Lung (tissue), 11 donors: ENCODE measurements at regions not wholly inside any gene's neighbourhood (a gene's known extent, or its start where the extent isn't known, plus 50 kb on each side); places are given as distances from the start of the nearest gene placed in this dataset.

ENCODE experiments used
- ATAC-seq: fragments of 200-7000 bp; cut with Tn5 transposase; one replicate; pipeline ENCODE4 v1.9.1; 2020; ENCODE audit warnings: moderate number of reproducible peaks; ENCODE audit not compliant: insufficient read depth, low FRiP score
- DNase-seq, 3 donors: peaks; one replicate each; pipeline ENCODE4 v3.0.0-alpha.2; 2013 to 2017
- H3K27ac ChIP-seq, 2 donors: one replicate each; pipeline ENCODE4 v1.5.1; 2013; ENCODE audit warnings: mild to moderate bottlenecking in 2 of 2, moderate library complexity in 2 of 2, control low read depth in 1 of 2, inconsistent platforms in 1 of 2, low read depth in 1 of 2, low read length in 1 of 2
- H3K27me3 ChIP-seq, 3 donors: one replicate each; pipeline ENCODE4 v1.5.1; 2013; ENCODE audit warnings: low read length in 2 of 3; ENCODE audit not compliant: control insufficient read depth in 3 of 3, insufficient read depth in 3 of 3
- H3K36me3 ChIP-seq, 4 donors: one replicate each; pipeline ENCODE4 v1.5.1; 2013; ENCODE audit warnings: low read length in 4 of 4, mild to moderate bottlenecking in 1 of 4, moderate library complexity in 1 of 4; ENCODE audit not compliant: control insufficient read depth in 4 of 4, insufficient read depth in 4 of 4
- H3K4me1 ChIP-seq, 5 donors: one replicate each; pipeline ENCODE4 v1.5.1; 2013; ENCODE audit warnings: low read length in 5 of 5, mild to moderate bottlenecking in 2 of 5, moderate library complexity in 1 of 5; ENCODE audit not compliant: control insufficient read depth in 5 of 5, insufficient read depth in 5 of 5
- H3K4me3 ChIP-seq: one replicate; pipeline ENCODE4 v1.5.1; 2013; ENCODE audit warnings: mild to moderate bottlenecking, control low read depth, moderate library complexity
- H3K9ac ChIP-seq, 2 donors: one replicate each; pipeline ENCODE4 v1.5.1; 2013; ENCODE audit warnings: low read length in 2 of 2, control low read depth in 1 of 2; ENCODE audit not compliant: insufficient read depth in 1 of 2
- H3K9me3 ChIP-seq, 4 donors: one replicate each; pipeline ENCODE4 v1.5.1; 2013; ENCODE audit warnings: low read length in 3 of 4, mild to moderate bottlenecking in 1 of 4, moderate library complexity in 1 of 4; ENCODE audit not compliant: control insufficient read depth in 4 of 4, insufficient read depth in 3 of 4
- WGBS, 2 donors: extraction: QIAGEN DNeasy Blood & Tissue Kit; methylation state at CpG; one replicate each; pipeline ENCODE4 v1.1.7; 2013; 5-methylcytosine and 5-hydroxymethylcytosine counted together
- TF ChIP-seq, protein P1 (sequence below): IDR thresholded peaks from 2 replicates; pipeline ENCODE4 v1.5.1; 2012; ENCODE audit warnings: mild to moderate bottlenecking; ENCODE audit errors: control extremely low read depth, extremely low read depth
- donor health status: control.
- donor health status: control.
- donor health status: Bipolar disorder and iron deficiency.
- donor health status: healthy.
- donor health status: DM: yes; HTN: yes; CAD: no.

DNA sequence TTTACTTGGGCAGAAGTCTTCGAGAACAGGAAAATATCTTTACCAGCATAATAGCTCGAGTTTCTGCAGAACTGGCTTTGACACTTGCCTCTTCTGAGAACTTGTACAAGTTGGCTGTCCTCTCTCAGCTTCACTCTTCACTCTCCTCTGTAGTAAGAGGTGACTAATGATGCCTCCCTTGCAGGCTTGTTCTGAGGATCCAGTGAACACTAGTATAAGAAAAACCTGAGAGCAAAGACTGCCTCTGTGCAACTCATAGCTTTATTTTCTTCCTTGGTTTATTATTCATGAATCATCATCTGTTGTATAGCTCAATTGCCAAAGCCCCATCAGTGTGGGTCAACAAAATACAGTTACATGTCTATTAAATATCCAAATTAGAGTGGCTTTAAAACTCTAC is 266.7 kb upstream of the CLNK start:
- DNase-seq (no peak), ATAC-seq (no peak)
- Histone ChIP-seq H3K9me3 (peaks cover 0 to 2% (median under 1%) of the 10 kb centered on the region in 4 donors), H3K4me3 (no peak overlapping the region), H3K4me1 (no peaks in the 10 kb centered on the region), H3K27ac (no peak overlapping the region), H3K36me3 (no peaks in the 10 kb centered on the region), H3K27me3 (no peaks in the 10 kb centered on the region), H3K9ac (no peak overlapping the region)
- WGBS, 2 donors = 83 to 88% methylated on average over 2 of the region's 2 CpGs
- TF ChIP-seq, protein P1, sequence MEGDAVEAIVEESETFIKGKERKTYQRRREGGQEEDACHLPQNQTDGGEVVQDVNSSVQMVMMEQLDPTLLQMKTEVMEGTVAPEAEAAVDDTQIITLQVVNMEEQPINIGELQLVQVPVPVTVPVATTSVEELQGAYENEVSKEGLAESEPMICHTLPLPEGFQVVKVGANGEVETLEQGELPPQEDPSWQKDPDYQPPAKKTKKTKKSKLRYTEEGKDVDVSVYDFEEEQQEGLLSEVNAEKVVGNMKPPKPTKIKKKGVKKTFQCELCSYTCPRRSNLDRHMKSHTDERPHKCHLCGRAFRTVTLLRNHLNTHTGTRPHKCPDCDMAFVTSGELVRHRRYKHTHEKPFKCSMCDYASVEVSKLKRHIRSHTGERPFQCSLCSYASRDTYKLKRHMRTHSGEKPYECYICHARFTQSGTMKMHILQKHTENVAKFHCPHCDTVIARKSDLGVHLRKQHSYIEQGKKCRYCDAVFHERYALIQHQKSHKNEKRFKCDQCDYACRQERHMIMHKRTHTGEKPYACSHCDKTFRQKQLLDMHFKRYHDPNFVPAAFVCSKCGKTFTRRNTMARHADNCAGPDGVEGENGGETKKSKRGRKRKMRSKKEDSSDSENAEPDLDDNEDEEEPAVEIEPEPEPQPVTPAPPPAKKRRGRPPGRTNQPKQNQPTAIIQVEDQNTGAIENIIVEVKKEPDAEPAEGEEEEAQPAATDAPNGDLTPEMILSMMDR = no peak

GRCh38 chr4:10949039-10949733 is 264.6 kb upstream of the CLNK start:
- no peaks in the 10 kb centered on the region for H3K36me3 ChIP-seq
- no peaks in the 10 kb centered on the region for H3K4me1 ChIP-seq
- peaks cover 0 to 3% (median 1%) of the 10 kb centered on the region in 4 donors for H3K9me3 ChIP-seq
- TF ChIP-seq, protein P1 = no peak
- 82% methylated on average over 6 of the region's 6 CpGs for WGBS, 2 donors
- no peaks in the 10 kb centered on the region for H3K27me3 ChIP-seq
- H3K9ac ChIP-seq = no peak overlapping the region
- DNase-seq (no peak), ATAC-seq (no peak)
- H3K4me3 ChIP-seq = no peak overlapping the region
- no peak overlapping the region for H3K27ac ChIP-seq

GRCh38 chr4:10947898-10948297 is 263.3 kb upstream of the CLNK start:
- Histone ChIP-seq H3K27me3 (no peaks in the 10 kb centered on the region), H3K4me3 (no peak overlapping the region), H3K9ac (no peak overlapping the region), H3K36me3 (no peaks in the 10 kb centered on the region), H3K27ac (no peak overlapping the region), H3K4me1 (no peaks in the 10 kb centered on the region), H3K9me3 (peaks cover 0 to 3% (median 1%) of the 10 kb centered on the region in 4 donors)
- 83 to 96% methylated on average over 4 of the region's 4 CpGs for WGBS, 2 donors
- TF ChIP-seq, protein P1 = no peak
- DNase-seq = no peak
- no peak for ATAC-seq

DNA sequence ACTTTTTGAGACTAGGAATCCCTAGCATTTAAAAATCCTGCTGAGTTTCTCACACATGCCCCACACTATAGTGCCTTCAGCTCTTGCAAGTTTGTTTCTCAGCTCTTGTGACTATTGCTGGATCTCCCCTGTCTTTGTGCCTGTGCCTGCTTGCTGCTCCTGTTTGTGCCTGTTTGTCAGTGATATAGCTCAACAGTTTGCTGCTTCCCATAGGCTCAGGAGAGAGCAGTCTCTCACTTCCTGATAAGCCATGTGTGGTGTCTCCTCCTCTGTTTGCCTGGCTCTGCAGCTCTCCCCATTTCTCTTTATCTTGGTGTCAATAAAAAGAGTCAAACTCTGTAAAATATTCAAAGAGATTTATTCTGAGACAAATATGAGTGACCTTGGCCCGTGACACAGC is 259.8 kb upstream of the CLNK start:
- Histone ChIP-seq H3K9ac (no peak overlapping the region), H3K4me3 (no peak overlapping the region), H3K4me1 (no peaks in the 10 kb centered on the region), H3K36me3 (no peaks in the 10 kb centered on the region), H3K9me3 (peaks cover 0 to 10% (median 3%) of the 10 kb centered on the region in 4 donors), H3K27ac (no peak overlapping the region), H3K27me3 (no peaks in the 10 kb centered on the region)
- DNase-seq (no peak), ATAC-seq (no peak)
- 81 to 84% methylated on average over 1 of the region's 1 CpG for WGBS, 2 donors
- TF ChIP-seq, protein P1 = no peak
